SK-N-DZ (cell line): ENCODE measurements at regions not wholly inside any gene's neighbourhood (a gene's known extent, or its start where the extent isn't known, plus 50 kb on each side); places are given as distances from the start of the nearest gene placed in this dataset.
"Not testable (repeated sequence)": the region's sequence is repeated elsewhere in the genome, so short reads cannot be mapped to it uniquely, and the experiment has no call there.

ENCODE experiments used
- DNase-seq: peaks from one replicate; pipeline ENCODE4 v3.0.0-alpha.2; 2015; ENCODE audit warnings: low spot score

- no peak for DNase-seq
These were observed 303.5 kb downstream of the TBC1D4 start for GRCh38 chr13:75178436-75178835.

- DNase-seq: no peak
These were observed 306.4 kb downstream of the TBC1D4 start for GRCh38 chr13:75175575-75175974.

DNA sequence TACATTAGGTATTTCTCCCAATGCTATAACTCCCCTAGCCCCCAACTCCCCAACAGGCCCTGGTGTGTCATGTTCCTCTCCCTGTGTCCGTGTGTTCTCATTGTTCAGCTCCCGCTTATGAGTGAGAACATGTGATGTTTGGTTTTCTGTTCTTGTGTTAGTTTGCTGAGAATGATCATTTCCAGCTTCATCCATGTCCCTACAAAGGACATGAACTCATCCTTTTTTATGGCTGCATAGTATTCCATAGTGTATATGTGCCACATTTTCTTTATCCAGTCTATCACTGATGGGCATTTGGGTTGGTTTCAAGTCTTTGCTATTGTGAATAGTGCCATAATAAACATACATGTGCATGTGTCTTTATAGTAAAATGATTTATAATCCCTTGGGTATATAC is 306.9 kb downstream of the TBC1D4 start:
- not testable (repeated sequence) for DNase-seq

DNA sequence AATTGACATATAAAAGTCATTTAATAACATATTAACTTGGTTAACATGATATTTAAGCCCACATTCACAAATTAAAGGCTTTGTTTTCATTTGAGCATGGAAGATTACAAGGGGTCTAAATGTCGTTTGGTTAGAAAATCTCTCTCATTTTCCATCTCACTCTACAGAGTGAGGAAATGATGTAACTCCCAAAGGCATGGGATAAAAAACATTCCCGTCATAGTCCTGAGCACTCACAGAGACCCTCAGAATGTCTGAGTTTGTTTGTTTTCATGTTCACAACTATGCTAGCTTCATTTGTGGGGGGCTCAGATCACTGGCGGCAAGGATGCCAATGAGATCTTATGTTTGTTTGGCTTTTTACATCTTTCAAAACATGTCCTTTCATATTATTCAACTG is 307.5 kb downstream of the TBC1D4 start:
- no peak for DNase-seq

GRCh38 chr13:75173457-75174356 is 308.3 kb downstream of the TBC1D4 start:
- no peak for DNase-seq

GRCh38 chr13:75170311-75170710 is 311.7 kb downstream of the TBC1D4 start:
- no peak for DNase-seq

GRCh38 chr13:75165543-75166230 is 316.3 kb downstream of the TBC1D4 start:
- no peak for DNase-seq

DNA sequence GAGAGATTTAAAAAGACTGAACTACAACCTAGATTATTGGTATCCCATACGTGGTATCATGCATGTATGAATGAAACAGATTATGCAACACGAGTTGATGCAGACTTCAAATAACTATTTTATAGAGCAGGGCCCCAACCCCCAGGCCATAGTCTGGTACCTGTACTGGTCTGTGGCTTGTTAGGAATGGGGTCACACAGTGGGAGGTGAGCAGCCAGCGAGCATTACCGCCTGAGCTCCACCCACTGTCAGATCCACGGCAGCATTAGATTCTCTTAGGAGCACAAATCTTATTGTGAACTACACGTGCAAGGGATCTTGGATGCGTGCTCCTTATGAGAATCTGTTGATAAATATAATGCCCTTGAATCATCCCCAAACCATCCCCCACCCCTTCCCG is 320.2 kb downstream of the TBC1D4 start:
- DNase-seq: no peak

GRCh38 chr13:75160984-75161383 is 321.0 kb downstream of the TBC1D4 start:
- DNase-seq: no peak

DNA sequence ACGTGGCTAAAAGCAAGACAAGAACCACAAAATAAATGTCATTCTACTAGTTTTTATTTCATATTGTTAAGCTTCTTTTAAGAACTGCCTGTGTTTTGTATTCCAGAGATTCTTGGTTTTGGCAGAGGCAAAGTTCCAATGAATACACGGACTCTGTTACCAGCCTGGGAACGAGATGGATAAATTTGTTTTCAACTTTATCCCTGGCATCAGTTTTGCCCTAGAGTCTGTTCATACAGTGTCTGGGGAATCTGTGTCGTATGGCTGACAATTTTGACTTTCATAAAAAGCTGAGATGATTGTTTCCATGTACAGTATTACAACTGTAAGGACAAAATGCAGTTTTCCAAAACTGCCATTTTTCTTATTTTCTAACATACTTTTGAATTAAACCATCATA is 327.6 kb downstream of the TBC1D4 start:
- no peak for DNase-seq

DNA sequence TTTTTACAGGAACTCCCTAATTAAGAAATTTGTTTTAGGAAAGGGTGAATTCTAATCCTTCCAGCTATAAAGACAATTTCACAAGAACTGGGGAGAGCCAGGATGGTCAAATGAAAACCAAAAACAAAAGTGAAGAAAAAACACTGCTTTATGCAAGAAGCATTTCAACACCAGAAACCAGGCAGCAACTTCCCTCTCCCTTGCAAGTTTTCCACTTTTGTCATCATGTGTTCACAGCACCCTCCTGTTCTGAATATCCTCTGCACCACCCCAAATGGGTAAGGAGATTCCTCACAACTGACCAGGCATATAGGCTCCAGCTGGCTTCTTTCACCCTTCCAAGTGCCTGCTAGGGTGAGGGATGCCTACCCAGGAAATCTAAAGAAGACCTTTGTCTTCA is 328.1 kb downstream of the TBC1D4 start:
- no peak for DNase-seq

DNA sequence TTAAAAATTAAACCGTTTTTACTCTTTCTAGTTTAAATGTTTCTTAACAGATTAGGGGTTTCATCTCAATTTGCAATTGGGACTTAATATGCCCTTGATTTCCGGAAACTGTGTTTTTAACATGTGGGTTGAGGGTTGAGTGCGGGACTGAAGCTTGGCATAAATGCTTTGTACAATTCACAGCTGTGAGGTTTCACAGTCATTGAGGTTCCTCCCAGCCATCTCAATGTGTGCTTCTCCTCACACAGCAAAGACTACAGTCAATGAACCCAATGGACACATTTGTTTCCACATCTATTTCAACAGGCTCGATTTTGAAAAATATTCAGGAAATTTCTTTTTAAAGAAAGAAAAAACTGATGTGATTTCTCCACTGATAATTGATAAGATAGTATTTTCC is 328.6 kb downstream of the TBC1D4 start:
- no peak for DNase-seq

DNA sequence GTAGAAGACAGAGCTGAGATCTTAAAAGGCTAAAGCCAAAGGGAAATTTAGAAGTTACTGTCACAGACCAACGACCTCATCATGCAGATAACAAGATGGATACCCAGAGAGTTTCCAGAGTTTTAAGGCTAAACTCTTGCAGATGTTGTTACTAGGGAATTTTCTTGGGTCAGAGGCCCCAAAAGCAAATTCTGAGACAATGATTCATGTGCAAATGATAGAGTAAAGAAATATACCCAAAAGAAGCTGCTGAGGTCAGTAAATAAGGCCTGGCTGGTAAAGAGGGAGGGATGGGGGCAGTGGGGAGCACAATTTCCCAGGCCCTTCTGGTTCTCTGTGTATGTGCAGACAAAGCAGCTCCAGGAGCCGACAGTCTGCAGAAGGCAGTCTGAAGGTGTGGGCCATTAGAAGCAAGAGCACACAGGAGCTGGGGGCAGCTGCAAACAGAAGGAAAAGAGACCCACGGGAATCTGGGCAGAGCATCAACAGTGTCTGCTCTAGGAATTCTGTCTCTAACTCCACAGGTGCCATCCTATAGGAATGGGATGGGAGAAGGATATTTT is 330.8 kb downstream of the TBC1D4 start:
- DNase-seq: no peak

- no peak for DNase-seq
These were observed 332.2 kb downstream of the TBC1D4 start for GRCh38 chr13:75149776-75150175.

- no peak for DNase-seq
These were observed 334.0 kb downstream of the TBC1D4 start for GRCh38 chr13:75147946-75148345.

DNA sequence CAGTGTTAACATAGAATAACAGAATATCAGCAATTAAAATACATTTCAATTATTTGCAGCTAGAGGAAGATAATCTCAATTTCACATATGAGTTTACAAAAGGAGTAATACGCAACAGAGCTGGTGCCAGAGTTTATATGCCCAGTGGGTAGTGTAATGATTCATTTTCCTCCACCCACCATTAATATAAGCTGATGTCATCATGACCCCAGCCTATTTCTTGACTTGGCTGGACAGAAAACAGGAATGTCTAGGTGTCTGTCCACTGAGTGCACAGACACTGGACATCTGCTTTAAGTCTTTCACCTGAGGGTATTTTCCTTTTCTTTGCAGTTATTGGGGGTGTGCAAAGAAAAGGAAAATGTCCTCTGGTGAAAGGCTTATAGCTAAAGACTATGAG is 335.5 kb downstream of the TBC1D4 start:
- DNase-seq: no peak

GRCh38 chr13:75145927-75146326 is 336.0 kb downstream of the TBC1D4 start:
- no peak for DNase-seq

- DNase-seq: no peak
These were observed 342.7 kb downstream of the TBC1D4 start for GRCh38 chr13:75139291-75139690.

DNA sequence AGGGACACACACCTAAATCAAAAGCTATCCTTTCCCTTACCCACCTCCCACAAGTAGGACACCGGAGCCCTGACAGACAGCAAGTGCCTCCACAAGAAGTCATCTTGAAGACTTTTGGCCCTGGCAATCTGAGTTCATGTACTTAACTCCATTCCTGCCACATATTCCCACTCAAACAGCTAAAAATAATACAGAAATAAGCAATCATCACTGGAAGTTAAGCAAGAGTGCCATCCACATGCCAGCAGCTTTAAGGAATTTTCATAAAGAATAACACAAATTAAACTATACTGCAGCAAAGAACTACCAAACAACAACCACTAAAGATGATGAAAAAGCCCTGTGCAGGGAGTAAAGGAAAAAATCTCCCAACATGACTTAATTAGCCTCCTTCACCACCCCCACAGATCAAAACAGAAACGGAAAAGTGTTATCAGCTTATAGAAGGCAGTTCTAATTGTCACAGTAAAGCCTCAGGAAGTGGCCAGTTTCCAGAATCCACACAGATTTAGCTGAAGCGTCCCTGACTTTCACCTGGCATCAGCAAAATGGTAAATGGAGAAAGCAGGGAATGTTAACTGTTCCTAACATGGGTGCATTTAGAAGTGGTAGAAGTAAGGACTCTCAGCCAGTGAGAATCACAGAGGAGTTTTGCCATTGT is 343.9 kb downstream of the TBC1D4 start:
- no peak for DNase-seq

DNA sequence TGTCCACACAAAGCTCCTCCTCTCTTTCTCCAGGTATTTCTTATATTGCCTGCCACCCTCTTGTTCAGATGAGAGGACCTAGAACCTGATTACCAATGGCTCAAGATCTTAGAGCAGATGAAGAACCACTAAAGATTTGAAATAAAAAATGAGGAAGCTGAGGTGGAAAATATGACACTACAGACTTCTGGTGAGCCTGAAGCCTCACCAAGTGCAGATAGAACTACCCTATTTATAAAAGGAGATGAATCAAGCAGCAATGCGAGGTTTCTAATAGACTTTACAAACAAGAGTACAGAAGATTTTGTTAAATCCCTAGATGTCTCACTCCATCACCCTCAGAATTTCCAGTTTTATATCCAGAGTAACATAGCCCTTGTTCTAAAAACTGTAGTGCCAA is 345.8 kb downstream of the TBC1D4 start:
- no peak for DNase-seq

- DNase-seq: no peak
These were observed 346.6 kb downstream of the TBC1D4 start for GRCh38 chr13:75135325-75135825.
